ENCODE measurements at regions not wholly inside any gene's neighbourhood (a gene's known extent, or its start where the extent isn't known, plus 50 kb on each side); places are given as distances from the start of the nearest gene placed in this dataset.
"Not testable (repeated sequence)": the region's sequence is repeated elsewhere in the genome, so short reads cannot be mapped to it uniquely, and the experiment has no call there.

- ChIA-PET POLR2A (no interaction called here), CTCF (no interaction called here)
- no peak overlapping the region for H3K4me3 ChIP-seq (ENCODE audit: low read depth, low read length)
- DNase-seq (ENCODE audit: low read depth, low spot score), result no peak
- no peak for TF ChIP-seq CTCF (IDR thresholded peaks at IDR 0.05; ENCODE audit: insufficient read depth, low read length, missing control alignments)
Measured at GRCh38 chr3:102034639-102035451, 185.5 kb downstream of the NFKBIZ start.

- ChIA-PET CTCF (interaction anchor here (1.2 to 1.3 kb wide), 2 partner anchors 8 to 189 kb away, joined by 3 to 4 read pairs; no protein-coding TSS in a partner anchor), POLR2A (no interaction called here)
- no peak for DNase-seq (ENCODE audit: low read depth, low spot score)
- no peak overlapping the region for H3K4me3 ChIP-seq (ENCODE audit: low read depth, low read length)
- no peak for TF ChIP-seq CTCF (IDR thresholded peaks at IDR 0.05; ENCODE audit: insufficient read depth, low read length, missing control alignments)
Measured at GRCh38 chr3:102036017-102036416, 186.7 kb downstream of the NFKBIZ start.

- no peak for TF ChIP-seq CTCF (IDR thresholded peaks at IDR 0.05; ENCODE audit: insufficient read depth, low read length, missing control alignments)
- no peak for DNase-seq (ENCODE audit: low read depth, low spot score)
- CTCF ChIA-PET, result interaction anchor here (0.7 to 1.3 kb wide), 3 partner anchors 8 to 189 kb away, joined by 3 to 4 read pairs (median 3); no protein-coding TSS in a partner anchor
- POLR2A ChIA-PET, result interaction anchor here (1.2 kb wide), 1 partner anchor 187 kb away, joined by 3 read pairs; the partner anchor contains the start of gene NFKBIZ
- H3K4me3 ChIP-seq (ENCODE audit: low read depth, low read length), result no peak overlapping the region
Measured at GRCh38 chr3:102036472-102036871, 187.2 kb downstream of the NFKBIZ start.

- no peak for DNase-seq (ENCODE audit: low read depth, low spot score)
- ChIA-PET CTCF (interaction anchor here (0.7 to 1.6 kb wide), 5 partner anchors 9 to 191 kb away, joined by 3 to 5 read pairs (median 3); no protein-coding TSS in a partner anchor), POLR2A (interaction anchor here (1.2 kb wide), 1 partner anchor 188 kb away, joined by 3 read pairs; the partner anchor contains the start of gene NFKBIZ)
- no peak overlapping the region for H3K4me3 ChIP-seq (ENCODE audit: low read depth, low read length)
- no peak for TF ChIP-seq CTCF (IDR thresholded peaks at IDR 0.05; ENCODE audit: insufficient read depth, low read length, missing control alignments)
Measured at GRCh38 chr3:102037209-102037608, 187.9 kb downstream of the NFKBIZ start.

GRCh38 chr3:102037791-102038190 lies 188.5 kb downstream of the NFKBIZ start:
- no peak overlapping the region for H3K4me3 ChIP-seq (ENCODE audit: low read depth, low read length)
- no peak for DNase-seq (ENCODE audit: low read depth, low spot score)
- CTCF ChIA-PET, result interaction anchor here (0.9 to 1.6 kb wide), 3 partner anchors 42 to 191 kb away, joined by 3 to 5 read pairs (median 3); no protein-coding TSS in a partner anchor
- POLR2A ChIA-PET, result no interaction called here
- TF ChIP-seq CTCF (IDR thresholded peaks at IDR 0.05; ENCODE audit: insufficient read depth, low read length, missing control alignments), result no peak

GRCh38 chr3:102038477-102039142 lies 189.3 kb downstream of the NFKBIZ start:
- no peak for DNase-seq (ENCODE audit: low read depth, low spot score)
- CTCF ChIA-PET, result interaction anchor here (1.5 to 1.6 kb wide), 2 partner anchors 187 to 190 kb away, joined by 3 to 5 read pairs; no protein-coding TSS in a partner anchor
- POLR2A ChIA-PET, result no interaction called here
- no peak for TF ChIP-seq CTCF (IDR thresholded peaks at IDR 0.05; ENCODE audit: insufficient read depth, low read length, missing control alignments)
- no peak overlapping the region for H3K4me3 ChIP-seq (ENCODE audit: low read depth, low read length)

- DNase-seq (ENCODE audit: low read depth, low spot score); POLR2A ChIA-PET; H3K4me3 ChIP-seq (ENCODE audit: low read depth, low read length): not testable (repeated sequence)
- CTCF ChIA-PET, result interaction anchor here (1.6 kb wide), 1 partner anchor 185 kb away, joined by 4 read pairs; no protein-coding TSS in a partner anchor
Measured at GRCh38 chr3:102040144-102040543, 190.8 kb downstream of the NFKBIZ start.

Data from AG04449 (cell line).